ENCODE measurements at regions not wholly inside any gene's neighbourhood (a gene's known extent, or its start where the extent isn't known, plus 50 kb on each side); places are given as distances from the start of the nearest gene placed in this dataset.

- TF ChIP-seq EZH2 (IDR thresholded peaks at IDR 0.05; ENCODE audit: borderline replicate concordance, low read depth, low read length, poor library complexity, severe bottlenecking) (no peak), CTCF (conservative IDR thresholded peaks at IDR 0.05; ENCODE audit: low read depth, low read length) (no peak)
- H3K36me3 ChIP-seq (ENCODE audit: insufficient read depth, low read length, poor library complexity, severe bottlenecking): no peaks in the 10 kb centered on the region
- H3K4me3 ChIP-seq (ENCODE audit: low read depth, low read length, poor library complexity, severe bottlenecking): no peak overlapping the region
- CTCF ChIA-PET: no interaction called here
- H3K9me3 ChIP-seq (ENCODE audit: low read depth, low read length, poor library complexity, severe bottlenecking): no peaks in the 10 kb centered on the region
- POLR2A ChIA-PET (ENCODE audit: low non-redundant PET): no interaction called here
- intact Hi-C loops (cut with micrococcal nuclease; ENCODE audit: unreplicated experiment): no loop called here
- H3K27me3 ChIP-seq (replicated peaks; ENCODE audit: insufficient read depth, low read depth, low read length, poor library complexity): no peaks in the 10 kb centered on the region
- DNase-seq (ENCODE audit: low spot score): no peak
- no peak overlapping the region for H3K27ac ChIP-seq (ENCODE audit: low read depth, low read length, poor library complexity, severe bottlenecking)
- no TSS peak for BruUV-seq (replicated peaks)
- peaks cover 13% of the 10 kb centered on the region for H3K4me1 ChIP-seq (ENCODE audit: insufficient read depth, low read length, poor library complexity, severe bottlenecking)
These were observed 376.9 kb downstream of the PPP3CA start for GRCh38 chr4:100970414-100970813.

GRCh38 chr4:100969925-100970324 lies 377.4 kb downstream of the PPP3CA start:
- no peaks in the 10 kb centered on the region for H3K9me3 ChIP-seq (ENCODE audit: low read depth, low read length, poor library complexity, severe bottlenecking)
- no TSS peak for BruUV-seq (replicated peaks)
- TF ChIP-seq CTCF (conservative IDR thresholded peaks at IDR 0.05; ENCODE audit: low read depth, low read length): no peak
- no peak for TF ChIP-seq EZH2 (IDR thresholded peaks at IDR 0.05; ENCODE audit: borderline replicate concordance, low read depth, low read length, poor library complexity, severe bottlenecking)
- DNase-seq (ENCODE audit: low spot score): no peak
- H3K27ac ChIP-seq (ENCODE audit: low read depth, low read length, poor library complexity, severe bottlenecking): no peak overlapping the region
- no peaks in the 10 kb centered on the region for H3K36me3 ChIP-seq (ENCODE audit: insufficient read depth, low read length, poor library complexity, severe bottlenecking)
- peaks cover 8% of the 10 kb centered on the region for H3K4me1 ChIP-seq (ENCODE audit: insufficient read depth, low read length, poor library complexity, severe bottlenecking)
- POLR2A ChIA-PET (ENCODE audit: low non-redundant PET): interaction anchor here (0.6 kb wide), 1 partner anchor 151 kb away, joined by 4 read pairs; no protein-coding TSS in a partner anchor
- CTCF ChIA-PET: no interaction called here
- H3K4me3 ChIP-seq (ENCODE audit: low read depth, low read length, poor library complexity, severe bottlenecking): no peak overlapping the region
- no peaks in the 10 kb centered on the region for H3K27me3 ChIP-seq (replicated peaks; ENCODE audit: insufficient read depth, low read depth, low read length, poor library complexity)
- intact Hi-C loops (cut with micrococcal nuclease; ENCODE audit: unreplicated experiment): no loop called here

- Histone ChIP-seq H3K27me3 (replicated peaks; ENCODE audit: insufficient read depth, low read depth, low read length, poor library complexity) (no peaks in the 10 kb centered on the region), H3K4me3 (ENCODE audit: low read depth, low read length, poor library complexity, severe bottlenecking) (no peak overlapping the region), H3K9me3 (ENCODE audit: low read depth, low read length, poor library complexity, severe bottlenecking) (no peaks in the 10 kb centered on the region), H3K36me3 (ENCODE audit: insufficient read depth, low read length, poor library complexity, severe bottlenecking) (no peaks in the 10 kb centered on the region), H3K27ac (ENCODE audit: low read depth, low read length, poor library complexity, severe bottlenecking) (no peak overlapping the region), H3K4me1 (ENCODE audit: insufficient read depth, low read length, poor library complexity, severe bottlenecking) (no peaks in the 10 kb centered on the region)
- no TSS peak for BruUV-seq (replicated peaks)
- intact Hi-C loops (cut with micrococcal nuclease; ENCODE audit: unreplicated experiment): no loop called here
- ChIA-PET POLR2A (ENCODE audit: low non-redundant PET) (no interaction called here), CTCF (no interaction called here)
- no peak for DNase-seq (ENCODE audit: low spot score)
- TF ChIP-seq CTCF (conservative IDR thresholded peaks at IDR 0.05; ENCODE audit: low read depth, low read length) (no peak), EZH2 (IDR thresholded peaks at IDR 0.05; ENCODE audit: borderline replicate concordance, low read depth, low read length, poor library complexity, severe bottlenecking) (no peak)
These were observed 379.3 kb downstream of the PPP3CA start for GRCh38 chr4:100968046-100968445.
